H9 (cell line): ENCODE measurements at regions not wholly inside any gene's neighbourhood (a gene's known extent, or its start where the extent isn't known, plus 50 kb on each side); places are given as distances from the start of the nearest gene placed in this dataset.

Source experiments
- DNase-seq: peaks from one replicate; pipeline ENCODE4 v3.0.0-alpha.2; 2017
- H2AFZ ChIP-seq: one replicate; pipeline ENCODE4 v1.6.1; 2013; ENCODE audit warnings: mild to moderate bottlenecking, low read length, control low read depth, moderate library complexity
- H2AK5ac ChIP-seq: 2 replicates; pipeline ENCODE4 v1.6.1; 2013; ENCODE audit warnings: low read length, control low read depth, mixed read lengths; ENCODE audit not compliant: insufficient read length
- H2BK120ac ChIP-seq: one replicate; pipeline ENCODE4 v1.6.1; 2013; ENCODE audit warnings: low read depth, mild to moderate bottlenecking, low read length, control low read depth, inconsistent platforms; ENCODE audit not compliant: poor library complexity, severe bottlenecking
- H2BK12ac ChIP-seq: 2 replicates; pipeline ENCODE4 v1.6.1; 2013; ENCODE audit warnings: low read length, control low read depth, mixed read lengths, low read depth; ENCODE audit not compliant: insufficient read length
- H2BK15ac ChIP-seq: 2 replicates; pipeline ENCODE4 v1.6.1; 2013; ENCODE audit warnings: low read depth, low read length, control low read depth
- H2BK20ac ChIP-seq: one replicate; pipeline ENCODE4 v1.6.1; 2013; ENCODE audit warnings: low read depth, mild to moderate bottlenecking, low read length, control low read depth, inconsistent platforms; ENCODE audit not compliant: poor library complexity, severe bottlenecking
- H2BK5ac ChIP-seq: 2 replicates; pipeline ENCODE4 v1.6.1; 2013; ENCODE audit warnings: low read length, control low read depth, mixed read lengths; ENCODE audit not compliant: insufficient read length
- H3K14ac ChIP-seq: 2 replicates; pipeline ENCODE4 v1.6.1; 2013; ENCODE audit warnings: low read length, control low read depth; ENCODE audit not compliant: insufficient read depth
- H3K18ac ChIP-seq: 2 replicates; pipeline ENCODE4 v1.6.1; 2013; ENCODE audit warnings: low read depth, mild to moderate bottlenecking, mixed read lengths, low read length, control low read depth; ENCODE audit not compliant: insufficient read length
- H3K23ac ChIP-seq: 2 replicates; pipeline ENCODE4 v1.6.1; 2013; ENCODE audit warnings: low read length, control low read depth, mixed read lengths, low read depth; ENCODE audit not compliant: insufficient read length
- H3K23me2 ChIP-seq: 2 replicates; pipeline ENCODE4 v1.6.1; 2013; ENCODE audit warnings: low read depth, mild to moderate bottlenecking, mixed read lengths, low read length, control low read depth; ENCODE audit not compliant: insufficient read length, poor library complexity, severe bottlenecking
- H3K27ac ChIP-seq: 2 replicates; pipeline ENCODE4 v1.5.1; 2013; ENCODE audit warnings: low read length, control low read depth, mixed read lengths, low read depth; ENCODE audit not compliant: insufficient read length
- H3K27me3 ChIP-seq: 2 replicates; pipeline ENCODE4 v1.6.1; 2013; ENCODE audit warnings: low read length, control low read depth, inconsistent platforms; ENCODE audit not compliant: insufficient read depth
- H3K4ac ChIP-seq: 2 replicates; pipeline ENCODE4 v1.6.1; 2013; ENCODE audit warnings: low read depth, mild to moderate bottlenecking, control low read depth, inconsistent platforms, low read length, moderate library complexity
- H3K4me1 ChIP-seq: 2 replicates; pipeline ENCODE4 v1.6.1; 2013; ENCODE audit warnings: low read length, control low read depth, inconsistent platforms; ENCODE audit not compliant: insufficient read depth
- H3K4me2 ChIP-seq: 2 replicates; pipeline ENCODE4 v1.6.1; 2013; ENCODE audit warnings: low read length, control low read depth, mixed read lengths; ENCODE audit not compliant: insufficient read length, insufficient read depth
- H3K56ac ChIP-seq: 2 replicates; pipeline ENCODE4 v1.6.1; 2013; ENCODE audit warnings: low read depth, mild to moderate bottlenecking, mixed read lengths, low read length, control low read depth; ENCODE audit not compliant: insufficient read length
- H3K79me1 ChIP-seq: 2 replicates; pipeline ENCODE4 v1.6.1; 2013; ENCODE audit warnings: low read depth, mild to moderate bottlenecking, moderate library complexity, low read length, control low read depth, inconsistent platforms; ENCODE audit not compliant: insufficient read depth, poor library complexity, severe bottlenecking
- H3K79me2 ChIP-seq: 2 replicates; pipeline ENCODE4 v1.6.1; 2013; ENCODE audit warnings: low read length, control low read depth, inconsistent platforms; ENCODE audit not compliant: insufficient read depth
- H3K9ac ChIP-seq: 2 replicates; pipeline ENCODE4 v1.6.1; 2013; ENCODE audit warnings: low read length, control low read depth, mixed read lengths; ENCODE audit not compliant: insufficient read length; ENCODE audit errors: extremely low read depth
- H3K9me3 ChIP-seq: one replicate; pipeline ENCODE4 v1.6.1; 2013; ENCODE audit warnings: low read depth, low read length, inconsistent platforms; ENCODE audit not compliant: control insufficient read depth
- H3T11ph ChIP-seq: one replicate; pipeline ENCODE4 v1.6.1; 2013; ENCODE audit warnings: mild to moderate bottlenecking, low read length, control low read depth, inconsistent platforms
- H4K20me1 ChIP-seq: one replicate; pipeline ENCODE4 v1.6.1; 2013; ENCODE audit not compliant: control insufficient read depth, insufficient read length, insufficient read depth
- H4K5ac ChIP-seq: 2 replicates; pipeline ENCODE4 v1.6.1; 2013; ENCODE audit warnings: low read depth, mild to moderate bottlenecking, mixed read lengths, low read length, control low read depth; ENCODE audit not compliant: insufficient read length
- H4K8ac ChIP-seq: replicated peaks from 2 replicates; pipeline ENCODE4 v1.6.1; 2013; ENCODE audit warnings: low read length, control low read depth, mixed read lengths, low read depth; ENCODE audit not compliant: insufficient read length
- H4K91ac ChIP-seq: 2 replicates; pipeline ENCODE4 v1.6.1; 2013; ENCODE audit warnings: low read depth, mild to moderate bottlenecking, moderate library complexity, mixed read lengths, low read length, control low read depth; ENCODE audit not compliant: insufficient read length
- H3K27ac Mint-ChIP-seq, 3 experiments: 2 replicates in 2 of 3; 3 replicates in 1 of 3; pipeline ENCODE4 v1.8.0; 2020 to 2021; ENCODE audit warnings: mixed read lengths in 3 of 3, mild to moderate bottlenecking in 1 of 3, moderate library complexity in 1 of 3
- H3K27me3 Mint-ChIP-seq: 2 replicates; pipeline ENCODE4 v1.8.0; 2021; ENCODE audit warnings: low read depth, mild to moderate bottlenecking, moderate library complexity, mixed read lengths
- H3K36me3 Mint-ChIP-seq, 3 experiments: 2 replicates in 2 of 3; 3 replicates in 1 of 3; pipeline ENCODE4 v1.8.0; 2020 to 2021; ENCODE audit warnings: low read depth in 3 of 3, mixed read lengths in 3 of 3; ENCODE audit not compliant: insufficient read depth in 1 of 3
- H3K4me1 Mint-ChIP-seq, 2 experiments: 2 replicates each; pipeline ENCODE4 v1.8.0; 2020; ENCODE audit warnings: mixed read lengths in 2 of 2
- H3K4me3 Mint-ChIP-seq, 2 experiments: 2 replicates in 1 of 2; 3 replicates in 1 of 2; pipeline ENCODE4 v1.8.0; 2020 to 2021; ENCODE audit warnings: mild to moderate bottlenecking in 2 of 2, mixed read lengths in 2 of 2, moderate library complexity in 1 of 2
- H3K9me3 Mint-ChIP-seq, 2 experiments: 2 replicates in 1 of 2; 3 replicates in 1 of 2; pipeline ENCODE4 v1.8.0; 2020; ENCODE audit warnings: mild to moderate bottlenecking in 2 of 2, mixed read lengths in 2 of 2, moderate library complexity in 1 of 2
- CTCF ChIP-seq: fragments of 200-600 bp; sonication (generic); conservative IDR thresholded peaks from 3 replicates; pipeline ENCODE4 v1.8.0; 2021; ENCODE audit warnings: antibody characterized with exemption, mild to moderate bottlenecking
- WGBS: extraction: QIAGEN DNeasy Blood & Tissue Kit; methylation state at CpG from one replicate; pipeline ENCODE4 v1.1.7; 2013; ENCODE audit warnings: missing lambda C conversion rate, low lambda C conversion rate, mixed read lengths; ENCODE audit not compliant: insufficient read length; ENCODE audit errors: extremely low coverage; 5-methylcytosine and 5-hydroxymethylcytosine counted together

GRCh38 chr12:118742431-118742830, 238.9 kb upstream of the SRRM4 start:
- WGBS = no CpG with 5 or more reads among the region's 3 CpGs
- H3K4me2 ChIP-seq = no peak overlapping the region
- no peak overlapping the region for H4K91ac ChIP-seq
- no peak for DNase-seq
- no peak overlapping the region for H4K5ac ChIP-seq
- TF ChIP-seq CTCF = no peak
- H3K9ac ChIP-seq = no peak overlapping the region
- no peak overlapping the region for H2BK12ac ChIP-seq
- no peaks in the 10 kb centered on the region for H3K23me2 ChIP-seq
- H3T11ph ChIP-seq = no peak overlapping the region
- H3K56ac ChIP-seq = no peak overlapping the region
- H3K27me3 Mint-ChIP-seq = no peaks in the 10 kb centered on the region; the same call in 1 of the 2 replicates
- H2BK120ac ChIP-seq = no peak overlapping the region
- no peak overlapping the region for H3K14ac ChIP-seq
- no peaks in the 10 kb centered on the region for H3K79me2 ChIP-seq
- H3K18ac ChIP-seq = no peak overlapping the region
- H3K79me1 ChIP-seq = no peaks in the 10 kb centered on the region
- H3K4me1 Mint-ChIP-seq = peaks cover 4 to 9% of the 10 kb centered on the region in 2 experiments; a peak in 3 of 4 replicates
- no peak overlapping the region for H2BK20ac ChIP-seq
- H3K27ac Mint-ChIP-seq = no peak overlapping the region
- H3K9me3 Mint-ChIP-seq = no peaks in the 10 kb centered on the region
- no peaks in the 10 kb centered on the region for H4K20me1 ChIP-seq
- H2AK5ac ChIP-seq = no peak overlapping the region
- no peak overlapping the region for H3K23ac ChIP-seq
- H4K8ac ChIP-seq = no peak overlapping the region
- H3K27ac ChIP-seq = no peak overlapping the region
- no peak overlapping the region for H2AFZ ChIP-seq
- no peaks in the 10 kb centered on the region for H3K27me3 ChIP-seq
- H3K9me3 ChIP-seq = no peaks in the 10 kb centered on the region
- no peak overlapping the region for H3K4ac ChIP-seq
- H3K4me3 Mint-ChIP-seq = no peak overlapping the region
- no peak overlapping the region for H2BK15ac ChIP-seq
- H3K4me1 ChIP-seq = no peaks in the 10 kb centered on the region
- no peaks in the 10 kb centered on the region for H3K36me3 Mint-ChIP-seq
- H2BK5ac ChIP-seq = no peak overlapping the region
